ENCODE measurements at regions not wholly inside any gene's neighbourhood (a gene's known extent, or its start where the extent isn't known, plus 50 kb on each side); places are given as distances from the start of the nearest gene placed in this dataset.

GRCh38 chr12:110995615-110996014, 75.2 kb upstream of the MYL2 start:
- Histone ChIP-seq H3K36me3 (ENCODE audit: control insufficient read depth in 3 of 3, insufficient read depth in 2 of 3, low read depth in 1 of 3, low read length in 3 of 3) (no peaks in the 10 kb centered on the region), H3K4me1 (ENCODE audit: control insufficient read depth in 3 of 3, insufficient read depth in 2 of 3, low read depth in 1 of 3, low read length in 2 of 3) (no peaks in the 10 kb centered on the region), H3K27ac (ENCODE audit: low read depth in 1 of 3, low read length in 2 of 3) (no peak overlapping the region), H3K4me3 (ENCODE audit: low read depth in 1 of 3, low read length in 3 of 3) (no peak overlapping the region), H3K9me3 (ENCODE audit: control insufficient read depth in 2 of 2, insufficient read depth in 1 of 2, low read depth in 1 of 2, low read length in 1 of 2) (peaks cover 6 to 21% of the 10 kb centered on the region in 2 donors), H3K27me3 (ENCODE audit: control insufficient read depth in 3 of 3, insufficient read depth in 3 of 3, low read length in 3 of 3) (peaks cover 0 to 3% (median 0%) of the 10 kb centered on the region in 3 donors)
- no peak for DNase-seq
- WGBS, 3 donors: 95 to 98% (median 96%) methylated on average over 3 of the region's 3 CpGs
- FAIRE-seq: no peak

DNA sequence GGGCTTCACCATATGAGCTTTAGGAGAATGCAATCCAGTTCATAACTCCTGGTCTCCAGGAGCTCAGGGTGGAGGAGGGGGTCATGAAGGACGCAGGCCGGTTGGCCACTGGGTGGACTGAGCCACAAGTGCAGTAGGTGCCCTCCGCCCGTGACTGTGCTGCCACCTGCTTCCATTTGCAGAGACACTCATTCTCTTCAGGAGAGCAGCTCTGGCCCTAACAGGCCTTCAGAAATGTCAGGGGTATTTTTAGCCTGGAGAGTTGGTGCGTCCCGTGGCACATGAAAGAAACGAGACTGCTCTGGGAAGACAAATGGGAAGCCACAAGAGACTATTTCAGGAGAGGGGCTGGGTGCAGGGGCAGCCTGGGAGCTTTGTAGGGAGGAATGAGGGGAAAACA, 74.6 kb upstream of the MYL2 start:
- 76 to 90% (median 86%) methylated on average over 7 of the region's 7 CpGs for WGBS, 3 donors
- Histone ChIP-seq H3K4me1 (ENCODE audit: control insufficient read depth in 3 of 3, insufficient read depth in 2 of 3, low read depth in 1 of 3, low read length in 2 of 3) (no peaks in the 10 kb centered on the region), H3K36me3 (ENCODE audit: control insufficient read depth in 3 of 3, insufficient read depth in 2 of 3, low read depth in 1 of 3, low read length in 3 of 3) (no peaks in the 10 kb centered on the region), H3K27ac (ENCODE audit: low read depth in 1 of 3, low read length in 2 of 3) (no peak overlapping the region), H3K9me3 (ENCODE audit: control insufficient read depth in 2 of 2, insufficient read depth in 1 of 2, low read depth in 1 of 2, low read length in 1 of 2) (peaks cover 6 to 21% of the 10 kb centered on the region in 2 donors), H3K4me3 (ENCODE audit: low read depth in 1 of 3, low read length in 3 of 3) (no peak overlapping the region), H3K27me3 (ENCODE audit: control insufficient read depth in 3 of 3, insufficient read depth in 3 of 3, low read length in 3 of 3) (peaks cover 0 to 3% (median 0%) of the 10 kb centered on the region in 3 donors)
- DNase-seq (no peak), FAIRE-seq (no peak)

DNA sequence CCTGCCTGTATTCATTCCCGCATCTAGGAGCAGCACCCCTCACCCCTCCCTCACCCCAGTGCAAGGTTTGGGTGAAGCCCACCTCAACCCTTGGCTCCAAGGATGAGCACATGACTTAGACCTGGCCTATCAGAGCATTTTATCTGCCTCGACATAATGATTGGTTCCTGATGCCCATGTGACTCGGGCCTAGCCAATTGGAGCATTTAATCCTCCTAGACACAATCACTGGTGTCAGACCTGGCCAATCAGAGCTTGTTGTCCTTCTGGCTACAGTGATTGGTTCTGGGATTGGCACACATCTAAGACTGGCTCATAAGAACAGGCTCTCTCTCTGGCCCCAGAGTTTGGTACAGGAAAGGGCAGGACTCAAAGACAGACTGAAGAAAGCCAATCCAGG, 73.1 kb upstream of the MYL2 start:
- FAIRE-seq (no peak), DNase-seq (no peak)
- Histone ChIP-seq H3K27ac (ENCODE audit: low read depth in 1 of 3, low read length in 2 of 3) (no peak overlapping the region), H3K27me3 (ENCODE audit: control insufficient read depth in 3 of 3, insufficient read depth in 3 of 3, low read length in 3 of 3) (peaks cover 0 to 3% (median 0%) of the 10 kb centered on the region in 3 donors), H3K36me3 (ENCODE audit: control insufficient read depth in 3 of 3, insufficient read depth in 2 of 3, low read depth in 1 of 3, low read length in 3 of 3) (no peaks in the 10 kb centered on the region), H3K4me3 (ENCODE audit: low read depth in 1 of 3, low read length in 3 of 3) (no peak overlapping the region), H3K4me1 (ENCODE audit: control insufficient read depth in 3 of 3, insufficient read depth in 2 of 3, low read depth in 1 of 3, low read length in 2 of 3) (no peaks in the 10 kb centered on the region), H3K9me3 (ENCODE audit: control insufficient read depth in 2 of 2, insufficient read depth in 1 of 2, low read depth in 1 of 2, low read length in 1 of 2) (peaks cover 0 to 13% of the 10 kb centered on the region in 2 donors)
- 73 to 88% (median 87%) methylated on average over 3 of the region's 3 CpGs for WGBS, 3 donors

DNA sequence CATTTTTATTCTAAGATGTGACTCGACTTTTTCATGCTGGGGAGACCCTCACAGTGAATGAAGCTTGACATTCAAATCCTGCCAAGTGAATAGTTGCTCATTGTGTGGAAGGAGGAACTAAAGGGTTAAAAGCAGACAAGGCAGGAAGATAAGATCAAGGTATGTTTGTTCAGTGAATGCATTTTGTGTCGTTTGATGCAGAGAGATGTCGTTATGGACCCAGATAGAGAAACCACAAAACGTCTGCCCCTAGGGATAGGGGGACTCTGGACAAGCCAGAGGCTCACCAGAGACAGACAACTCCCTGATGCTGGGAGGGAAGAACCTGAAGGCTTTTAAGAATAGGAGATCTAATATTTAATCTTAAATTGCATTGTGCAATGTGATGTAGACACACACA, 72.5 kb upstream of the MYL2 start:
- Histone ChIP-seq H3K4me1 (ENCODE audit: control insufficient read depth in 3 of 3, insufficient read depth in 2 of 3, low read depth in 1 of 3, low read length in 2 of 3) (no peaks in the 10 kb centered on the region), H3K9me3 (ENCODE audit: control insufficient read depth in 2 of 2, insufficient read depth in 1 of 2, low read depth in 1 of 2, low read length in 1 of 2) (peaks cover 0 to 8% of the 10 kb centered on the region in 2 donors), H3K36me3 (ENCODE audit: control insufficient read depth in 3 of 3, insufficient read depth in 2 of 3, low read depth in 1 of 3, low read length in 3 of 3) (no peaks in the 10 kb centered on the region), H3K4me3 (ENCODE audit: low read depth in 1 of 3, low read length in 3 of 3) (no peak overlapping the region), H3K27ac (ENCODE audit: low read depth in 1 of 3, low read length in 2 of 3) (no peak overlapping the region), H3K27me3 (ENCODE audit: control insufficient read depth in 3 of 3, insufficient read depth in 3 of 3, low read length in 3 of 3) (peaks cover 0 to 3% (median 0%) of the 10 kb centered on the region in 3 donors)
- DNase-seq (no peak), FAIRE-seq (no peak)
- 3 to 14% (median 4%) methylated on average over 4 of the region's 4 CpGs for WGBS, 3 donors

DNA sequence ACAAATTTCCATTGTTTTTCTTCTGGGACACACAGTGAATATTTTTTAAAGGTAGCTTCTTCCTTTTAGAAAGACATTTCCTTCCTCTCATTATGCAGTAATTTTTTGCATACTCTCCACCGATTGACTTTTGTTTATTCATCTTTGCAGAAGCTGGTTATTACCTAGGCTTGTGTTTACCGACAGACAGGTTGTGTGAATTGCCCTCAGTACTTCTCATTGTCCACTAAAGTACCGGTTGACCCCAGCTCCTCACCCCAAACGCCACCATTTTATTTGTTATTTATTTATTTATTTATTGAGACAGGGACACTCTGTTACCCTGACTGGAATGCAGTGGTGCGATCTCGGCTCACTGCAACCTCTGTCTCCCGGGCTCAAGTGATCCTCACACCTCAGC, 63.4 kb upstream of the MYL2 start:
- Histone ChIP-seq H3K4me1 (ENCODE audit: control insufficient read depth in 3 of 3, insufficient read depth in 2 of 3, low read depth in 1 of 3, low read length in 2 of 3) (no peaks in the 10 kb centered on the region), H3K9me3 (ENCODE audit: control insufficient read depth in 2 of 2, insufficient read depth in 1 of 2, low read depth in 1 of 2, low read length in 1 of 2) (no peaks in the 10 kb centered on the region), H3K4me3 (ENCODE audit: low read depth in 1 of 3, low read length in 3 of 3) (no peak overlapping the region), H3K27me3 (ENCODE audit: control insufficient read depth in 3 of 3, insufficient read depth in 3 of 3, low read length in 3 of 3) (peaks cover 0 to 2% (median 0%) of the 10 kb centered on the region in 3 donors), H3K36me3 (ENCODE audit: control insufficient read depth in 3 of 3, insufficient read depth in 2 of 3, low read depth in 1 of 3, low read length in 3 of 3) (no peaks in the 10 kb centered on the region), H3K27ac (ENCODE audit: low read depth in 1 of 3, low read length in 2 of 3) (no peak overlapping the region)
- FAIRE-seq (no peak), DNase-seq (no peak)
- 48 to 66% (median 61%) methylated on average over 7 of the region's 7 CpGs for WGBS, 3 donors

- FAIRE-seq (no peak), DNase-seq (no peak)
- no peaks in the 10 kb centered on the region for H3K36me3 ChIP-seq (ENCODE audit: control insufficient read depth in 3 of 3, insufficient read depth in 2 of 3, low read depth in 1 of 3, low read length in 3 of 3)
- no peaks in the 10 kb centered on the region for H3K27me3 ChIP-seq (ENCODE audit: control insufficient read depth in 3 of 3, insufficient read depth in 3 of 3, low read length in 3 of 3)
- WGBS, 3 donors: 60 to 80% (median 68%) methylated on average over 3 of the region's 3 CpGs
- H3K4me1 ChIP-seq (ENCODE audit: control insufficient read depth in 3 of 3, insufficient read depth in 2 of 3, low read depth in 1 of 3, low read length in 2 of 3): no peaks in the 10 kb centered on the region
- H3K4me3 ChIP-seq (ENCODE audit: low read depth in 1 of 3, low read length in 3 of 3): no peak overlapping the region
- peaks cover 0 to 5% of the 10 kb centered on the region in 2 donors for H3K9me3 ChIP-seq (ENCODE audit: control insufficient read depth in 2 of 2, insufficient read depth in 1 of 2, low read depth in 1 of 2, low read length in 1 of 2)
- no peak overlapping the region for H3K27ac ChIP-seq (ENCODE audit: low read depth in 1 of 3, low read length in 2 of 3)
Observed at GRCh38 chr12:110972866-110973265, 52.5 kb upstream of the MYL2 start.

- H3K4me3 ChIP-seq (ENCODE audit: low read depth in 1 of 3, low read length in 3 of 3): no peak overlapping the region
- no peak for FAIRE-seq
Observed at GRCh38 chr12:110971936-110972335, 51.6 kb upstream of the MYL2 start.

GRCh38 chr12:110971189-110971920, 51.0 kb upstream of the MYL2 start:
- no peak overlapping the region for H3K27ac ChIP-seq (ENCODE audit: low read depth in 1 of 3, low read length in 2 of 3)
- no peaks in the 10 kb centered on the region for H3K36me3 ChIP-seq (ENCODE audit: control insufficient read depth in 3 of 3, insufficient read depth in 2 of 3, low read depth in 1 of 3, low read length in 3 of 3)
- no peaks in the 10 kb centered on the region for H3K4me1 ChIP-seq (ENCODE audit: control insufficient read depth in 3 of 3, insufficient read depth in 2 of 3, low read depth in 1 of 3, low read length in 2 of 3)
- peaks cover 0 to 2% (median 0%) of the 10 kb centered on the region in 3 donors for H3K27me3 ChIP-seq (ENCODE audit: control insufficient read depth in 3 of 3, insufficient read depth in 3 of 3, low read length in 3 of 3)
- DNase-seq (no peak), FAIRE-seq (no peak)
- 76 to 86% (median 81%) methylated on average over 1 of the region's 1 CpG for WGBS, 3 donors
- H3K4me3 ChIP-seq (ENCODE audit: low read depth in 1 of 3, low read length in 3 of 3): no peak overlapping the region
- peaks cover 0 to 5% of the 10 kb centered on the region in 2 donors for H3K9me3 ChIP-seq (ENCODE audit: control insufficient read depth in 2 of 2, insufficient read depth in 1 of 2, low read depth in 1 of 2, low read length in 1 of 2)

More at GRCh38 chr12:110971936-110972335, 51.6 kb upstream of the MYL2 start:
- 67 to 78% (median 78%) methylated on average over 12 of the region's 12 CpGs for WGBS, 3 donors
- Histone ChIP-seq H3K36me3 (ENCODE audit: control insufficient read depth in 3 of 3, insufficient read depth in 2 of 3, low read depth in 1 of 3, low read length in 3 of 3) (no peaks in the 10 kb centered on the region), H3K4me1 (ENCODE audit: control insufficient read depth in 3 of 3, insufficient read depth in 2 of 3, low read depth in 1 of 3, low read length in 2 of 3) (no peaks in the 10 kb centered on the region), H3K27me3 (ENCODE audit: control insufficient read depth in 3 of 3, insufficient read depth in 3 of 3, low read length in 3 of 3) (no peaks in the 10 kb centered on the region), H3K27ac (ENCODE audit: low read depth in 1 of 3, low read length in 2 of 3) (no peak overlapping the region), H3K9me3 (ENCODE audit: control insufficient read depth in 2 of 2, insufficient read depth in 1 of 2, low read depth in 1 of 2, low read length in 1 of 2) (peaks cover 0 to 5% of the 10 kb centered on the region in 2 donors)
- DNase-seq: no peak

Data from small intestine (tissue), 7 donors.